Mesodermal cell (in vitro differentiated cells): ENCODE measurements at regions not wholly inside any gene's neighbourhood (a gene's known extent, or its start where the extent isn't known, plus 50 kb on each side); places are given as distances from the start of the nearest gene placed in this dataset.
"Not testable (repeated sequence)": the region's sequence is repeated elsewhere in the genome, so short reads cannot be mapped to it uniquely, and the experiment has no call there.

Source experiments
- H3K27ac ChIP-seq: 2 replicates; pipeline ENCODE4 v1.7.0; 2013; ENCODE audit warnings: mild to moderate bottlenecking, low read depth, low read length, moderate library complexity; ENCODE audit not compliant: severe bottlenecking
- H3K36me3 ChIP-seq: 2 replicates; pipeline ENCODE4 v1.7.1; 2013; ENCODE audit warnings: mild to moderate bottlenecking, low read length, moderate library complexity; ENCODE audit not compliant: control insufficient read depth, insufficient read depth
- H3K4me1 ChIP-seq: one replicate; pipeline ENCODE4 v1.7.1; 2013; ENCODE audit warnings: mild to moderate bottlenecking, low read length; ENCODE audit not compliant: insufficient read depth, control insufficient read depth, poor library complexity, severe bottlenecking
- H3K4me3 ChIP-seq: 2 replicates; pipeline ENCODE4 v1.7.0; 2013; ENCODE audit warnings: low read length, control low read depth, mild to moderate bottlenecking; ENCODE audit not compliant: insufficient read depth, poor library complexity, severe bottlenecking; ENCODE audit errors: extremely low read depth
- H3K9me3 ChIP-seq: 2 replicates; pipeline ENCODE4 v1.7.1; 2013; ENCODE audit warnings: mild to moderate bottlenecking, low read length, moderate library complexity; ENCODE audit not compliant: control insufficient read depth
- WGBS, 2 experiments: methylation state at CpG; one replicate each; pipeline ENCODE4 v1.1.5; 2013; ENCODE audit warnings: missing lambda C conversion rate in 2 of 2; ENCODE audit not compliant: insufficient coverage in 2 of 2; 5-methylcytosine and 5-hydroxymethylcytosine counted together

GRCh38 chr5:13354611-13355010 is 589.9 kb downstream of the DNAH5 start:
- Histone ChIP-seq H3K4me1 (peaks cover 8% of the 10 kb centered on the region), H3K4me3 (no peak overlapping the region), H3K27ac (no peak overlapping the region), H3K9me3 (no peaks in the 10 kb centered on the region), H3K36me3 (no peaks in the 10 kb centered on the region)
- WGBS, 2 experiments: 67% methylated on average over 1 of the region's 2 CpGs; no CpG with 5 or more reads in 1 of the 2 experiments

GRCh38 chr5:13350767-13351166 is 593.7 kb downstream of the DNAH5 start:
- WGBS, 2 experiments: 67% methylated on average over 1 of the region's 2 CpGs; no CpG with 5 or more reads in 1 of the 2 experiments
- H3K27ac ChIP-seq: no peak overlapping the region
- H3K36me3 ChIP-seq: no peaks in the 10 kb centered on the region
- H3K9me3 ChIP-seq: no peaks in the 10 kb centered on the region
- no peak overlapping the region for H3K4me3 ChIP-seq
- H3K4me1 ChIP-seq: peaks cover 3% of the 10 kb centered on the region

GRCh38 chr5:13348568-13348967 is 595.9 kb downstream of the DNAH5 start:
- H3K9me3 ChIP-seq: no peaks in the 10 kb centered on the region
- H3K27ac ChIP-seq: no peak overlapping the region
- H3K4me3 ChIP-seq: no peak overlapping the region
- WGBS, 2 experiments: 95 to 100% methylated on average over 2 to 3 of the region's 3 CpGs
- H3K4me1 ChIP-seq: peaks cover 3% of the 10 kb centered on the region
- no peaks in the 10 kb centered on the region for H3K36me3 ChIP-seq

- Histone ChIP-seq H3K4me3 (no peak overlapping the region), H3K4me1 (peaks cover 3% of the 10 kb centered on the region), H3K36me3 (no peaks in the 10 kb centered on the region), H3K27ac (no peak overlapping the region), H3K9me3 (no peaks in the 10 kb centered on the region)
- WGBS, 2 experiments: 95 to 100% methylated on average over 3 of the region's 4 CpGs
Observed at GRCh38 chr5:13346401-13346800, 598.1 kb downstream of the DNAH5 start.

GRCh38 chr5:13339093-13339492 is 605.4 kb downstream of the DNAH5 start:
- no peak overlapping the region for H3K27ac ChIP-seq
- H3K36me3 ChIP-seq: no peaks in the 10 kb centered on the region
- no peak overlapping the region for H3K4me3 ChIP-seq
- H3K9me3 ChIP-seq: no peaks in the 10 kb centered on the region
- H3K4me1 ChIP-seq: no peaks in the 10 kb centered on the region
- 0% methylated on average over 1 of the region's 1 CpG; no CpG with 5 or more reads in 1 of the 2 experiments for WGBS, 2 experiments

- not testable (repeated sequence) for H3K36me3 ChIP-seq, H3K9me3 ChIP-seq, H3K4me3 ChIP-seq, H3K27ac ChIP-seq, H3K4me1 ChIP-seq
- WGBS, 2 experiments: no CpG with 5 or more reads among the region's 4 CpGs
Observed at GRCh38 chr5:13335026-13335425, 609.5 kb downstream of the DNAH5 start.

- 68 to 78% methylated on average over 5 to 6 of the region's 6 CpGs for WGBS, 2 experiments
- H3K36me3 ChIP-seq: no peaks in the 10 kb centered on the region
- H3K27ac ChIP-seq: no peak overlapping the region
- H3K4me3 ChIP-seq: no peak overlapping the region
- no peaks in the 10 kb centered on the region for H3K9me3 ChIP-seq
- no peaks in the 10 kb centered on the region for H3K4me1 ChIP-seq
Observed at GRCh38 chr5:13331585-13331984, 612.9 kb downstream of the DNAH5 start.

GRCh38 chr5:13328316-13328715 is 616.2 kb downstream of the DNAH5 start:
- Histone ChIP-seq H3K4me1 (no peaks in the 10 kb centered on the region), H3K27ac (no peak overlapping the region), H3K9me3 (no peaks in the 10 kb centered on the region), H3K36me3 (no peaks in the 10 kb centered on the region), H3K4me3 (no peak overlapping the region)
- WGBS, 2 experiments: no CpG with 5 or more reads among the region's 1 CpG

GRCh38 chr5:13325765-13326164 is 618.7 kb downstream of the DNAH5 start:
- no peaks in the 10 kb centered on the region for H3K9me3 ChIP-seq
- WGBS, 2 experiments: no CpG with 5 or more reads among the region's 1 CpG
- H3K36me3 ChIP-seq: no peaks in the 10 kb centered on the region
- H3K4me3 ChIP-seq: no peak overlapping the region
- H3K4me1 ChIP-seq: peaks cover 5% of the 10 kb centered on the region
- H3K27ac ChIP-seq: no peak overlapping the region

- Histone ChIP-seq H3K4me1 (peaks cover 5% of the 10 kb centered on the region), H3K27ac (no peak overlapping the region), H3K4me3 (no peak overlapping the region), H3K36me3 (no peaks in the 10 kb centered on the region), H3K9me3 (no peaks in the 10 kb centered on the region)
Observed at GRCh38 chr5:13322769-13323168, 621.7 kb downstream of the DNAH5 start.

- H3K9me3 ChIP-seq: no peaks in the 10 kb centered on the region
- H3K36me3 ChIP-seq: no peaks in the 10 kb centered on the region
- no peak overlapping the region for H3K4me3 ChIP-seq
- peaks cover 5% of the 10 kb centered on the region for H3K4me1 ChIP-seq
- 60% methylated on average over 1 of the region's 3 CpGs; no CpG with 5 or more reads in 1 of the 2 experiments for WGBS, 2 experiments
- H3K27ac ChIP-seq: no peak overlapping the region
Observed at GRCh38 chr5:13317654-13318053, 626.8 kb downstream of the DNAH5 start.
